ENCODE measurements at regions not wholly inside any gene's neighbourhood (a gene's known extent, or its start where the extent isn't known, plus 50 kb on each side); places are given as distances from the start of the nearest gene placed in this dataset.

GRCh38 chr7:155983176-155983815, 171.0 kb upstream of the SHH start:
- no peak for DNase-seq

GRCh38 chr7:155981703-155982102, 169.4 kb upstream of the SHH start:
- no peak for DNase-seq

- DNase-seq, result no peak
Observed at GRCh38 chr7:155980841-155981240, 168.6 kb upstream of the SHH start.

GRCh38 chr7:155979994-155980393, 167.7 kb upstream of the SHH start:
- no peak for DNase-seq

- no peak for DNase-seq
Observed at GRCh38 chr7:155979566-155979965, 167.3 kb upstream of the SHH start.

GRCh38 chr7:155975490-155975889, 163.2 kb upstream of the SHH start:
- DNase-seq, result no peak

- no peak for DNase-seq
Observed at GRCh38 chr7:155974186-155974897, 162.1 kb upstream of the SHH start.

- no peak for DNase-seq
Observed at GRCh38 chr7:155973451-155973997, 161.3 kb upstream of the SHH start.

- DNase-seq, result no peak
Observed at GRCh38 chr7:155972651-155973390, 160.6 kb upstream of the SHH start.

- no peak for DNase-seq
Observed at GRCh38 chr7:155972247-155972646, 160.0 kb upstream of the SHH start.

- DNase-seq, result no peak
Observed at GRCh38 chr7:155971180-155971770, 159.0 kb upstream of the SHH start.

- no peak for DNase-seq
Observed at GRCh38 chr7:155969192-155969929, 157.1 kb upstream of the SHH start.

- DNase-seq, result no peak
Observed at GRCh38 chr7:155965010-155965409, 152.7 kb upstream of the SHH start.

GRCh38 chr7:155964543-155964942, 152.3 kb upstream of the SHH start:
- DNase-seq, result no peak

GRCh38 chr7:155963771-155964195, 151.5 kb upstream of the SHH start:
- DNase-seq, result no peak

GRCh38 chr7:155963356-155963755, 151.1 kb upstream of the SHH start:
- no peak for DNase-seq

GRCh38 chr7:155962968-155963300, 150.7 kb upstream of the SHH start:
- DNase-seq, result no peak

GRCh38 chr7:155962191-155962967, 150.1 kb upstream of the SHH start:
- DNase-seq, result no peak

GRCh38 chr7:155961241-155962190, 149.3 kb upstream of the SHH start:
- no peak for DNase-seq

GRCh38 chr7:155959894-155960293, 147.6 kb upstream of the SHH start:
- no peak for DNase-seq

GRCh38 chr7:155956977-155957376, 144.7 kb upstream of the SHH start:
- DNase-seq, result no peak

All from CD4-positive, alpha-beta T cell treated with Interleukin-1 beta for 1 hour (primary cell).